GM23338 (cell line): ENCODE measurements at regions not wholly inside any gene's neighbourhood (a gene's known extent, or its start where the extent isn't known, plus 50 kb on each side); places are given as distances from the start of the nearest gene placed in this dataset.

ENCODE experiments used
- ATAC-seq: fragments of 200-7000 bp; cut with Tn5 transposase; 3 replicates; pipeline ENCODE4 v1.9.1; 2020
- DNase-seq: peaks from one replicate; pipeline ENCODE4 v3.0.0-alpha.2; 2015; ENCODE audit warnings: low spot score
- H2AFZ ChIP-seq: fragments of 200-600 bp; sonication (generic); 2 replicates; pipeline ENCODE4 v1.8.0; 2016; ENCODE audit warnings: antibody characterized with exemption, mild to moderate bottlenecking, moderate library complexity
- H3F3A ChIP-seq: fragments of 200-600 bp; sonication (generic); replicated peaks from 2 replicates; pipeline ENCODE4 v1.8.0; 2017; ENCODE audit warnings: antibody characterized with exemption, mixed run types, low read depth
- H3K27ac ChIP-seq: fragments of 200-600 bp; sonication (generic); 2 replicates; pipeline ENCODE4 v1.6.1; 2016; ENCODE audit warnings: low read depth
- H3K27me3 ChIP-seq: fragments of 200-600 bp; sonication (generic); 2 replicates; pipeline ENCODE4 v1.8.0; 2016; ENCODE audit warnings: mild to moderate bottlenecking, mixed run types, moderate library complexity; ENCODE audit not compliant: insufficient read depth
- H3K36me3 ChIP-seq: fragments of 200-600 bp; sonication (generic); 2 replicates; pipeline ENCODE4 v1.8.0; 2016; ENCODE audit warnings: mild to moderate bottlenecking; ENCODE audit not compliant: insufficient read depth
- H3K4me1 ChIP-seq: fragments of 200-600 bp; sonication (generic); 2 replicates; pipeline ENCODE4 v1.8.0; 2016; ENCODE audit warnings: mild to moderate bottlenecking, moderate library complexity; ENCODE audit not compliant: insufficient read depth
- H3K4me2 ChIP-seq: fragments of 200-600 bp; sonication (generic); 2 replicates; pipeline ENCODE4 v1.7.1; 2017; ENCODE audit warnings: mixed run types
- H3K4me3 ChIP-seq: fragments of 200-600 bp; sonication (generic); 2 replicates; pipeline ENCODE4 v1.6.1; 2016; ENCODE audit warnings: mixed run types
- H3K79me2 ChIP-seq: fragments of 200-600 bp; sonication (generic); replicated peaks from 2 replicates; pipeline ENCODE4 v1.8.0; 2017; ENCODE audit warnings: mild to moderate bottlenecking; ENCODE audit not compliant: insufficient read depth
- H3K9me2 ChIP-seq: fragments of 200-600 bp; sonication (generic); 2 replicates; pipeline ENCODE4 v1.8.0; 2017; ENCODE audit not compliant: insufficient read depth
- H4K20me1 ChIP-seq: fragments of 200-600 bp; sonication (generic); replicated peaks from 2 replicates; pipeline ENCODE4 v1.8.0; 2017; ENCODE audit warnings: mild to moderate bottlenecking; ENCODE audit not compliant: insufficient read depth
- H3K27ac Mint-ChIP-seq: 2 replicates; pipeline ENCODE4 v1.8.0; 2020; ENCODE audit warnings: inconsistent platforms, mild to moderate bottlenecking, moderate library complexity, mixed read lengths
- H3K27me3 Mint-ChIP-seq: 3 replicates; pipeline ENCODE4 v1.8.0; 2022; ENCODE audit warnings: low read depth, mild to moderate bottlenecking, moderate library complexity, mixed read lengths, inconsistent platforms; ENCODE audit not compliant: insufficient read depth, poor library complexity
- H3K36me3 Mint-ChIP-seq: 3 replicates; pipeline ENCODE4 v1.8.0; 2021; ENCODE audit warnings: low read depth, mild to moderate bottlenecking, inconsistent platforms, moderate library complexity, mixed read lengths
- H3K4me1 Mint-ChIP-seq: 3 replicates; pipeline ENCODE4 v1.8.0; 2020; ENCODE audit warnings: mild to moderate bottlenecking, inconsistent platforms, mixed read lengths
- H3K4me3 Mint-ChIP-seq: 3 replicates; pipeline ENCODE4 v1.8.0; 2021; ENCODE audit warnings: moderate library complexity, mild to moderate bottlenecking, inconsistent platforms, mixed read lengths
- H3K9me3 Mint-ChIP-seq: 3 replicates; pipeline ENCODE4 v1.8.0; 2020; ENCODE audit warnings: moderate library complexity, mild to moderate bottlenecking, inconsistent platforms, mixed read lengths
- ETS1 ChIP-seq: IDR thresholded peaks from 2 replicates; pipeline ENCODE4 v1.6.1; 2016; ENCODE audit warnings: antibody characterized with exemption
- EZH2 ChIP-seq: fragments of 200-600 bp; sonication (generic); IDR thresholded peaks from one replicate; pipeline ENCODE4 v1.8.0; 2017; ENCODE audit warnings: antibody characterized with exemption, mild to moderate bottlenecking, low read depth; ENCODE audit not compliant: unreplicated experiment
- POLR2AphosphoS5 ChIP-seq: IDR thresholded peaks from 2 replicates; pipeline ENCODE4 v1.6.1; 2016; ENCODE audit warnings: antibody characterized with exemption, low read depth
- STAT1 ChIP-seq: IDR thresholded peaks from one replicate; pipeline ENCODE4 v1.6.1; 2016; ENCODE audit warnings: antibody characterized with exemption; ENCODE audit not compliant: unreplicated experiment
- ZNF114 ChIP-seq: fragments of 250-450 bp; sonication (Bioruptor Pico); IDR thresholded peaks from 2 replicates; pipeline ENCODE4 v1.5.0; 2020; ENCODE audit warnings: mild to moderate bottlenecking, moderate library complexity
- ZNF462 ChIP-seq: fragments of 250-450 bp; sonication (Bioruptor Pico); IDR thresholded peaks from 2 replicates; pipeline ENCODE4 v1.5.0; 2020; ENCODE audit warnings: mild to moderate bottlenecking, moderate library complexity

GRCh38 chr2:234621120-234621519 lies 124.2 kb upstream of the ARL4C start (continued):
- no peak for TF ChIP-seq ZNF462 (CRISPR knock-in tag)

DNA sequence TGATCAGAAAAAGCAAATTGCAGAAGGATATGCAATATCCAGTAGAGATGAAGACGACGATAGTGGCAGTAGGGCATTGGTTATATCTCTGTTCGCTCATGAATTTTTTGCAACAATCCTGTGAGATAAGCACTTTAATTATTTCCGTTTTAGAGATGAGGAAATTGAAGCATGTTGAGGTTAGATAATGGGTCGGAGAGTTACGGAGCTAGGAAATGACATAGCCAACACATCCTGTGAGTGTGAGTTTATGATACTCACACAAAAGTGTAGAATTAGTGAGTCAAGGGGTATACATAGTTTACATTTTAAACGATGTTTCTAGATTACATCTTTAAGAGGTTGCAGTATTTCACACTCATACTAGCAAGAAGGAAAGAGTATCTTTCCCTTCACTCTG lies 123.1 kb upstream of the ARL4C start:
- ATAC-seq, result no peak
- H3K4me1 ChIP-seq, result peaks cover 2% of the 10 kb centered on the region; the same call in 1 of the 2 replicates
- H2AFZ ChIP-seq, result no peak overlapping the region
- no peaks in the 10 kb centered on the region for H4K20me1 ChIP-seq
- H3K27ac ChIP-seq, result no peak overlapping the region
- Mint-ChIP-seq H3K4me3 (no peak overlapping the region), H3K27me3 (peaks cover 3% of the 10 kb centered on the region), H3K36me3 (no peaks in the 10 kb centered on the region), H3K4me1 (peaks cover 9% of the 10 kb centered on the region), H3K9me3 (no peaks in the 10 kb centered on the region), H3K27ac (no peak overlapping the region)
- H3K27me3 ChIP-seq, result no peaks in the 10 kb centered on the region
- no peaks in the 10 kb centered on the region for H3K79me2 ChIP-seq
- H3K4me3 ChIP-seq, result no peak overlapping the region
- H3K4me2 ChIP-seq, result no peak overlapping the region
- H3K36me3 ChIP-seq, result no peaks in the 10 kb centered on the region
- H3F3A ChIP-seq, result no peaks in the 10 kb centered on the region
- no peak for DNase-seq
- peaks cover 18% of the 10 kb centered on the region for H3K9me2 ChIP-seq
- TF ChIP-seq ZNF114 (no peak), POLR2AphosphoS5 (no peak), ETS1 (no peak), ZNF462 (CRISPR knock-in tag) (no peak), STAT1 (no peak), EZH2 (no peak)
